Gastroesophageal sphincter (tissue), 3 donors: ENCODE measurements at regions not wholly inside any gene's neighbourhood (a gene's known extent, or its start where the extent isn't known, plus 50 kb on each side); places are given as distances from the start of the nearest gene placed in this dataset.

Experiments
- EP300 ChIP-seq: sonication (generic); formaldehyde crosslinking; IDR thresholded peaks from one replicate; pipeline ENCODE4 v1.6.1; 2017; ENCODE audit warnings: antibody characterized with exemption, mild to moderate bottlenecking
- POLR2A ChIP-seq, 2 donors: fragments of 450-650 bp; IDR thresholded peaks; one replicate each; pipeline ENCODE4 v1.6.1; 2017; ENCODE audit warnings: antibody characterized with exemption in 2 of 2, mild to moderate bottlenecking in 2 of 2, moderate library complexity in 1 of 2
- POLR2AphosphoS5 ChIP-seq: sonication (generic); formaldehyde crosslinking; IDR thresholded peaks from one replicate; pipeline ENCODE4 v1.6.1; 2017; ENCODE audit warnings: antibody characterized with exemption
- TF ChIP-seq, protein P1 (sequence below), 4 experiments: fragments of 200-600 bp in 2 of 4; fragments of 450-650 bp in 2 of 4; sonication (generic) in 1 of 4; IDR thresholded peaks; one replicate each; pipeline ENCODE4 v1.5.1; 2017 to 2019; ENCODE audit warnings: antibody characterized with exemption in 4 of 4, mild to moderate bottlenecking in 2 of 4, moderate library complexity in 2 of 4

DNA sequence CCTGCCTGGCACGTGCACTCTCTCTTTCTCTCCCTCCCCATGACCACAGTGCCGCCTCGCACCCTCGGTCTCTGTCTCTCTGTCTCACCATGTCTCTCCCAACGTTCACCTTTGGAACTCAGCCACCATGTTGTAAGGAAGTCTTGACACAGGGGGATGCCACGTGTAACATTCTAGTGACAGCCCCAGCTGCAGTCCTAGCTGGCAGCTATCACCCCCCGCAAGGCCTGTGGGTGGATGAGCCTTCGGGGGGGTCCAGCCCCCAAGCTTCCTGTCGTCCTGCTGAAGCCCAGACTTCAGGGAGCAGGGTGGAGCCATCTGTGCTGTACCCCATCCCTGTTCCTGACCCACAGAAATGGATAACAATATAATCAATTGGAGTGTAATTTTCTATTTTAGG lies 118.5 kb downstream of the SOX1 start:
- TF ChIP-seq, protein P1, sequence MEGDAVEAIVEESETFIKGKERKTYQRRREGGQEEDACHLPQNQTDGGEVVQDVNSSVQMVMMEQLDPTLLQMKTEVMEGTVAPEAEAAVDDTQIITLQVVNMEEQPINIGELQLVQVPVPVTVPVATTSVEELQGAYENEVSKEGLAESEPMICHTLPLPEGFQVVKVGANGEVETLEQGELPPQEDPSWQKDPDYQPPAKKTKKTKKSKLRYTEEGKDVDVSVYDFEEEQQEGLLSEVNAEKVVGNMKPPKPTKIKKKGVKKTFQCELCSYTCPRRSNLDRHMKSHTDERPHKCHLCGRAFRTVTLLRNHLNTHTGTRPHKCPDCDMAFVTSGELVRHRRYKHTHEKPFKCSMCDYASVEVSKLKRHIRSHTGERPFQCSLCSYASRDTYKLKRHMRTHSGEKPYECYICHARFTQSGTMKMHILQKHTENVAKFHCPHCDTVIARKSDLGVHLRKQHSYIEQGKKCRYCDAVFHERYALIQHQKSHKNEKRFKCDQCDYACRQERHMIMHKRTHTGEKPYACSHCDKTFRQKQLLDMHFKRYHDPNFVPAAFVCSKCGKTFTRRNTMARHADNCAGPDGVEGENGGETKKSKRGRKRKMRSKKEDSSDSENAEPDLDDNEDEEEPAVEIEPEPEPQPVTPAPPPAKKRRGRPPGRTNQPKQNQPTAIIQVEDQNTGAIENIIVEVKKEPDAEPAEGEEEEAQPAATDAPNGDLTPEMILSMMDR (IDR thresholded peaks at IDR 0.05), result no peak
- TF ChIP-seq EP300, result no peak
- TF ChIP-seq POLR2A (IDR thresholded peaks at IDR 0.05), result no peak
- TF ChIP-seq POLR2AphosphoS5, result no peak
